Nephron (organoid): ENCODE measurements at regions not wholly inside any gene's neighbourhood (a gene's known extent, or its start where the extent isn't known, plus 50 kb on each side); places are given as distances from the start of the nearest gene placed in this dataset.

Experiments used
- H3K27ac Mint-ChIP-seq, 3 experiments: 2 replicates each; pipeline ENCODE4 v1.8.0; 2020; ENCODE audit warnings: mixed read lengths in 3 of 3, mild to moderate bottlenecking in 2 of 3, moderate library complexity in 1 of 3
- H3K27me3 Mint-ChIP-seq: 2 replicates; pipeline ENCODE4 v1.8.0; 2021; ENCODE audit warnings: low read depth, mild to moderate bottlenecking, moderate library complexity, mixed read lengths
- H3K36me3 Mint-ChIP-seq: 2 replicates; pipeline ENCODE4 v1.8.0; 2020; ENCODE audit warnings: low read depth, mixed read lengths
- H3K4me1 Mint-ChIP-seq: 2 replicates; pipeline ENCODE4 v1.8.0; 2020; ENCODE audit warnings: mixed read lengths
- H3K4me3 Mint-ChIP-seq, 3 experiments: 2 replicates each; pipeline ENCODE4 v1.8.0; 2020; ENCODE audit warnings: mild to moderate bottlenecking in 3 of 3, mixed read lengths in 3 of 3, moderate library complexity in 2 of 3
- H3K9me3 Mint-ChIP-seq: 2 replicates; pipeline ENCODE4 v1.8.0; 2020; ENCODE audit warnings: mixed read lengths
- TF ChIP-seq, protein P1 (sequence below), 3 experiments: fragments of 200-600 bp; sonication (generic); IDR thresholded peaks; one replicate each; pipeline ENCODE4 v1.5.0; 2021; ENCODE audit warnings: antibody characterized with exemption in 3 of 3; ENCODE audit not compliant: unreplicated experiment in 3 of 3

DNA sequence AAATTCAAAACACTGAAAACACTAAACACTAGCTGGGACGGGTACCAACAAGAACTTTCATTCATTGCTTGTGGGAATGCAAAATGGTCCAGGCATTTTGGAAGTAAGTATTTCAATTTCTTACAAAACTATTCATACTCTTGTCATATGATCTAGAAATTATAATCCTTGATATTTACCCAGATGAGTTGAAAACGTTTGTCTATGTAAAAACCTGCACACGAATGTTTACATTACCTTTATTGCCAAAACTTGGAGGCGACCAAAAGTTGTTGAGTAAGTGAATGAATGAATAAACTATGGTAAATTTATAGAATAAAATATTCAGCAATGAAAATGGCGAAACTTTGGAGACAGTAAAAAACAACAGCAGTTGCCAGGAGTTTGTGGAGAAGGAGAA is 222.1 kb upstream of the EDIL3 start:
- Mint-ChIP-seq H3K4me3 (no peak overlapping the region), H3K36me3 (no peaks in the 10 kb centered on the region), H3K9me3 (no peaks in the 10 kb centered on the region), H3K4me1 (peaks cover 12% of the 10 kb centered on the region), H3K27ac (no peak overlapping the region), H3K27me3 (no peaks in the 10 kb centered on the region)
- TF ChIP-seq, protein P1, sequence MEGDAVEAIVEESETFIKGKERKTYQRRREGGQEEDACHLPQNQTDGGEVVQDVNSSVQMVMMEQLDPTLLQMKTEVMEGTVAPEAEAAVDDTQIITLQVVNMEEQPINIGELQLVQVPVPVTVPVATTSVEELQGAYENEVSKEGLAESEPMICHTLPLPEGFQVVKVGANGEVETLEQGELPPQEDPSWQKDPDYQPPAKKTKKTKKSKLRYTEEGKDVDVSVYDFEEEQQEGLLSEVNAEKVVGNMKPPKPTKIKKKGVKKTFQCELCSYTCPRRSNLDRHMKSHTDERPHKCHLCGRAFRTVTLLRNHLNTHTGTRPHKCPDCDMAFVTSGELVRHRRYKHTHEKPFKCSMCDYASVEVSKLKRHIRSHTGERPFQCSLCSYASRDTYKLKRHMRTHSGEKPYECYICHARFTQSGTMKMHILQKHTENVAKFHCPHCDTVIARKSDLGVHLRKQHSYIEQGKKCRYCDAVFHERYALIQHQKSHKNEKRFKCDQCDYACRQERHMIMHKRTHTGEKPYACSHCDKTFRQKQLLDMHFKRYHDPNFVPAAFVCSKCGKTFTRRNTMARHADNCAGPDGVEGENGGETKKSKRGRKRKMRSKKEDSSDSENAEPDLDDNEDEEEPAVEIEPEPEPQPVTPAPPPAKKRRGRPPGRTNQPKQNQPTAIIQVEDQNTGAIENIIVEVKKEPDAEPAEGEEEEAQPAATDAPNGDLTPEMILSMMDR (IDR thresholded peaks at IDR 0.05; ENCODE audit: unreplicated experiment in 3 of 3) = no peak

DNA sequence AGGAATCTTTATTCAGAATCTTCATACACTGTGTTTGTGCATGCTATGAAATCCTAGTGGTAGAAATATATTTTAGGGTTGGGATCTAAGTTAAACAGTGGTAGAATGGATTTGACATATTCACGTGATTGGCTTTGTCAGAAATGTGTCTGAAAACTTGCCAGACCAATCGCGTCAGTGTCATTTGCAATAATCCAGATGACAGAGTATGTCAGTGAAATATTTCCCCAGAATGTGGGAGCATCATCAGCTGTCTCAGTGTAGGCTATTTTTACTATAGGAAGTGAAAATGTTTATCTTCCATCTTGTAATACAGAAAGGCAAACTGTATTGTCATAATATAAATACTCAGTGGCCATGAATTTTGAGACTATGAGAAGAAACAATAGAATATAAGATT is 220.6 kb upstream of the EDIL3 start:
- no peaks in the 10 kb centered on the region for H3K36me3 Mint-ChIP-seq
- TF ChIP-seq, protein P1 (IDR thresholded peaks at IDR 0.05; ENCODE audit: unreplicated experiment in 3 of 3) = no peak
- H3K4me3 Mint-ChIP-seq = no peak overlapping the region
- no peaks in the 10 kb centered on the region for H3K27me3 Mint-ChIP-seq
- no peak overlapping the region for H3K27ac Mint-ChIP-seq
- no peaks in the 10 kb centered on the region for H3K9me3 Mint-ChIP-seq
- peaks cover 12% of the 10 kb centered on the region for H3K4me1 Mint-ChIP-seq

DNA sequence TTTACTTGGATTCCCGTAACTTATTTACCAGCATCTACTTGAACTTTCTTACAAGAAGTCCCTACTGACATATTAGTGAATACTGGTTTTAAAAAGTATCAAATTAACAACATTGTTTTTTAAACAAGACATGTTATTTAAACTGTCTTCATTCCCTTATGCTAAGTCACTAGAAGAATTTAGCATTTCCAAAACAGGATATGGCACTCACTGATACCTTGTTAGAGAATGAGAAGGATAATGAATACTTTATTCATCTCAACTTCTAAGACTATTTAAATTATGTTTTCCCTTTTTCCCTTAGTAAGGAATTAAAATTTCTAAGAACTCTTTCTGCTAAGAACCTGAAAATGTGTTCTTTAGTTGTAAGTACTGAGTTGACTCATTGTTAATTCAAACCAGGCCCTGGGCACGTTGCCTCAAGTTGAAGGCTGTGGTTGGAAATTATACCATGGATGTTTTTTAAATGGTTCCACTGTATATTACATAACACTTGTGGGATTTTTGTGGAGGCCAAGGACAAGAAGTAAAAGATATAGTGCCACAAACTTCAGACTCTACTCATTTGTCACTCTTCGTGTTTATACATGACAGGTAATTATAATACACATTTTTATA is 219.0 kb upstream of the EDIL3 start:
- H3K27me3 Mint-ChIP-seq = no peaks in the 10 kb centered on the region
- H3K4me1 Mint-ChIP-seq = peaks cover 12% of the 10 kb centered on the region

DNA sequence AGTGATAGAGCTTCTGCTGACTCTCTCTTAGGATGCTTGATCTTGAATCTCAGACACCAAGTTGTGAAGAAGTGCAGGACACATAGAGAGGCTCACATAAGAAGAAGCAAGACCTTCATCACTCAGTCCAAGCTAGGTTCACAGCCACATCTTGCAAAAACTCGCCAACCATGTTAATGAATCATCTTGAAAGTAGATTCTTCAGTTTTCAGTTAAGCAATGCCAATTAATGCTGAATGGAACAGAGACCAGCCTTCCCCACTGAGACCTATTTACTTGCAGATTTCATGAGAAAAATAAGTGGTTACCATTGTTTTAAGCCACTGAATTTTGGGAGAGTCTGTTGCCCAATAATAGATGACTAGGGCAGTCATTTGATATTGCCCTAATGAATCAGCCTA is 217.7 kb upstream of the EDIL3 start:
- Mint-ChIP-seq H3K27me3 (no peaks in the 10 kb centered on the region), H3K27ac (no peak overlapping the region), H3K36me3 (no peaks in the 10 kb centered on the region), H3K4me1 (peaks cover 12% of the 10 kb centered on the region), H3K9me3 (no peaks in the 10 kb centered on the region), H3K4me3 (no peak overlapping the region)
- TF ChIP-seq, protein P1 (IDR thresholded peaks at IDR 0.05; ENCODE audit: unreplicated experiment in 3 of 3) = no peak

More for the DNA sequence above, 219.0 kb upstream of the EDIL3 start:
- no peaks in the 10 kb centered on the region for H3K9me3 Mint-ChIP-seq
- TF ChIP-seq, protein P1 (IDR thresholded peaks at IDR 0.05; ENCODE audit: unreplicated experiment in 3 of 3) = no peak
- peak overlapping the region in 1 of 3 experiments; percentile 11 for H3K27ac Mint-ChIP-seq
- H3K36me3 Mint-ChIP-seq = no peaks in the 10 kb centered on the region
- H3K4me3 Mint-ChIP-seq = no peak overlapping the region

DNA sequence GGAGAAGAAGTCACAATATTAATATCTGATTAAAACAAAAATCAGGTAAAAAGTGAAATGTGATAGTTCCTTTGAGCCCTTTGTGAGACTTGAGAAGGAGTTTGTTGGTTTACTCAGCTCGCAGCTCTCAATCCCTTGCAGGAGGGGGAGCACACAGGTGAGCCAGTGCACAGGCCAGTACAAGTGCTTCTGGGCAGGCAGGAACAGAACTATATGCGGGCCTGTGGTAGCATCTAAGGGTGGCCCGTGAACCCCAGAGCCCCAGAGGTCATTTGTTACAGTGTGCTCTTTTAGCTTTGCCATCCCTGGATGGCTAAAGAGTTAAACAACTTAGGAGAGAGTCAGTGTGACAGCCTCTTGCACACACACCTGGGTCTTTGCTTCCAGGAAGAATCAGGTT is 215.3 kb upstream of the EDIL3 start:
- no peak overlapping the region for H3K4me3 Mint-ChIP-seq
- peaks cover 7% of the 10 kb centered on the region for H3K4me1 Mint-ChIP-seq
- H3K36me3 Mint-ChIP-seq = no peaks in the 10 kb centered on the region
- no peaks in the 10 kb centered on the region for H3K9me3 Mint-ChIP-seq
- H3K27me3 Mint-ChIP-seq = no peaks in the 10 kb centered on the region
- no peak overlapping the region for H3K27ac Mint-ChIP-seq
- TF ChIP-seq, protein P1 (IDR thresholded peaks at IDR 0.05; ENCODE audit: unreplicated experiment in 3 of 3) = no peak

DNA sequence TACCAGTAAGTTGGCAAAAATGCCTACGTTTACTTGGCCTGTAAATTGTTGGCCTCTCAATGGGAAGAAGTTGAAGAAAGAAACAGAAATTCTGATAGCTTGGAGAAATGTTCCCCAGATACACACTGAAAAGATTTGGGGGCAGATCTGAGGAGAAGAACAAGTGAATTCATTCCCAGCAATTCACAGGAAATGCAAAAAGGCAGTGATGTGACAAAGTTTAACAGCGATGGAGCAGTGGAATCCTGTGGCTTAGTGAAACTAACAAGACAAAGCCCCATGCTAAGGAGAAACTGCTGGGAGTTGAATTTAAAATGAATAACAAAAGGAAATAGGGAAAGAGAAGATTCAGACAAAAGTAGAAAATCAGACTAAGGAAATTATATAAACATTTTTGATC is 213.2 kb upstream of the EDIL3 start:
- TF ChIP-seq, protein P1 (IDR thresholded peaks at IDR 0.05; ENCODE audit: unreplicated experiment in 3 of 3) = no peak

More for the DNA sequence above, 213.2 kb upstream of the EDIL3 start:
- H3K4me1 Mint-ChIP-seq = no peaks in the 10 kb centered on the region
- no peaks in the 10 kb centered on the region for H3K36me3 Mint-ChIP-seq
- no peak overlapping the region for H3K27ac Mint-ChIP-seq
- H3K27me3 Mint-ChIP-seq = no peaks in the 10 kb centered on the region
- no peak overlapping the region for H3K4me3 Mint-ChIP-seq
- H3K9me3 Mint-ChIP-seq = no peaks in the 10 kb centered on the region
